ENCODE measurements at regions not wholly inside any gene's neighbourhood (a gene's known extent, or its start where the extent isn't known, plus 50 kb on each side); places are given as distances from the start of the nearest gene placed in this dataset.

DNA sequence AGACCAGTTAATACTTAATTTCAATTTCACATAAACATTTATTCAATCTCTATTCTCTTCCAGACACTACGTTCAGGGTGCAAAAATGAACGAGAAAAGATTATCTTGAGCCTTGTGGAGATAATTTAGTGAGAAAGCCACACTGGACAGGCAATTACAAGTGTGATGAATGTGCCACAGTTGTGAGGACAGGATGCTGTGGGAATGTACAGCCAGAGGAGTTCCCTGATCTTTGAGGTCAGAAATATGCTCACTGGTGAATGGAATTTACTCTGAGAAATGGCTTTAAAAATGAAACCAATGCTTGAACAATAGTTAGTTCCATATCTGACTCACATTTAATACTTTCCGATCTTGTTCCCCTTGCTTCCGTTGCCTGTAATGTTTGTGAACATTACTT, 864.8 kb downstream of the GATA3 start:
- ATAC-seq (ENCODE audit: low FRiP score) (no peak), DNase-seq (ENCODE audit: low spot score) (no peak)
- TF ChIP-seq, protein P1, sequence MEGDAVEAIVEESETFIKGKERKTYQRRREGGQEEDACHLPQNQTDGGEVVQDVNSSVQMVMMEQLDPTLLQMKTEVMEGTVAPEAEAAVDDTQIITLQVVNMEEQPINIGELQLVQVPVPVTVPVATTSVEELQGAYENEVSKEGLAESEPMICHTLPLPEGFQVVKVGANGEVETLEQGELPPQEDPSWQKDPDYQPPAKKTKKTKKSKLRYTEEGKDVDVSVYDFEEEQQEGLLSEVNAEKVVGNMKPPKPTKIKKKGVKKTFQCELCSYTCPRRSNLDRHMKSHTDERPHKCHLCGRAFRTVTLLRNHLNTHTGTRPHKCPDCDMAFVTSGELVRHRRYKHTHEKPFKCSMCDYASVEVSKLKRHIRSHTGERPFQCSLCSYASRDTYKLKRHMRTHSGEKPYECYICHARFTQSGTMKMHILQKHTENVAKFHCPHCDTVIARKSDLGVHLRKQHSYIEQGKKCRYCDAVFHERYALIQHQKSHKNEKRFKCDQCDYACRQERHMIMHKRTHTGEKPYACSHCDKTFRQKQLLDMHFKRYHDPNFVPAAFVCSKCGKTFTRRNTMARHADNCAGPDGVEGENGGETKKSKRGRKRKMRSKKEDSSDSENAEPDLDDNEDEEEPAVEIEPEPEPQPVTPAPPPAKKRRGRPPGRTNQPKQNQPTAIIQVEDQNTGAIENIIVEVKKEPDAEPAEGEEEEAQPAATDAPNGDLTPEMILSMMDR (IDR thresholded peaks at IDR 0.05), result no peak

- DNase-seq (ENCODE audit: low spot score) (no peak), ATAC-seq (ENCODE audit: low FRiP score) (no peak)
- TF ChIP-seq, protein P1 (IDR thresholded peaks at IDR 0.05), result no peak
Observed at GRCh38 chr10:8921568-8921967, 867.1 kb downstream of the GATA3 start.

GRCh38 chr10:8923096-8923495, 868.6 kb downstream of the GATA3 start:
- TF ChIP-seq, protein P1 (IDR thresholded peaks at IDR 0.05), result no peak
- no peak for DNase-seq (ENCODE audit: low spot score)
- no peak for ATAC-seq (ENCODE audit: low FRiP score)

DNA sequence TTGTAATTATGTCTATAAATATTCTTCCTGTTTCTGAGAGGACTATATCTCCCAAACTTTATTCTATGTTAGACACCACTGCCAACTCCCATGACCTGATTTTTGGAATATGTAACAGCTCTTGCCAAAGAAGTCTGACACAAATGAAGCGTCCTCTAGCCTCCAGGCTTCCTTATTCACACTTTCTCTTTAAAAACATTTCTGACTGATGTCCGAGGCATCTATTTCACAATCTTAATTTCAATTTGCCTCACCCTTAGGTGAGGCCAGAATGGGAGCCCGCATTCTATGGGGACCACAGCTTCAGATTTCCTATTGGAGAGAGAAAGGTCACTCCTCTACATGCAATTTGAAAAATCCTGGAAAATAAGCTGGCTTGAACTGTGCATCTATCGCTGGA, 873.2 kb downstream of the GATA3 start:
- DNase-seq (ENCODE audit: low spot score), result no peak
- TF ChIP-seq, protein P1 (IDR thresholded peaks at IDR 0.05), result no peak
- no peak for ATAC-seq (ENCODE audit: low FRiP score)

- TF ChIP-seq, protein P1 (IDR thresholded peaks at IDR 0.05), result no peak
- no peak for DNase-seq (ENCODE audit: low spot score)
- no peak for ATAC-seq (ENCODE audit: low FRiP score)
Observed at GRCh38 chr10:8946451-8946850, 892.0 kb downstream of the GATA3 start.

DNA sequence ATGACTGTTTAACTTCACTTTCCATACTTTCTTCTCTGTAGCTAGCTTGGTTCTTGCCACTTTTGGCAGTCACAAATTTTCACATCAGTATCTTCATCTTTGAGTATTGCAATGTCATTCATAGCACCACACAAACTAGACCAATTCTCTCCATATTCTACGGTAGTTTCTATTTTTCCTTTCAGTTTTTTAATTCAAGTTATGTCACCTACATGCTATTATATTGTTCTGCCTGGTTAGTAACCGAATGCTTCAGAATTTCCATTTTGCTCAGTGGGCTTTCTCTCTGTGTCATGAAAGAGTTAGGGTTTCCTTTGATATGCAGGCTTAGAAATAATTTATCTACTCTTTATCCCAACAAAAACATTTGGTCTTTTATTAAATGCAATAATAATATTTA, 896.5 kb downstream of the GATA3 start:
- TF ChIP-seq, protein P1 (IDR thresholded peaks at IDR 0.05), result no peak

GRCh38 chr10:8951440-8952089, 897.1 kb downstream of the GATA3 start:
- TF ChIP-seq, protein P1 (IDR thresholded peaks at IDR 0.05), result no peak
- ATAC-seq (ENCODE audit: low FRiP score) (no peak), DNase-seq (ENCODE audit: low spot score) (no peak)

More for the DNA sequence above, 896.5 kb downstream of the GATA3 start:
- no peak for ATAC-seq (ENCODE audit: low FRiP score)
- no peak for DNase-seq (ENCODE audit: low spot score)
